HepG2 (cell line): ENCODE measurements at regions not wholly inside any gene's neighbourhood (a gene's known extent, or its start where the extent isn't known, plus 50 kb on each side); places are given as distances from the start of the nearest gene placed in this dataset.
A peak's percentile ranks its signal among the peaks of the same experiment; 100 is the strongest.
"Not testable (repeated sequence)": the region's sequence is repeated elsewhere in the genome, so short reads cannot be mapped to it uniquely, and the experiment has no call there.

Source experiments
- ATAC-seq: fragments of 200-7000 bp; cut with Tn5 transposase; 3 replicates; pipeline ENCODE4 v1.9.1; 2020; ENCODE audit warnings: mild to moderate bottlenecking, moderate library complexity
- BruUV-seq: library from RNA; stranded (reverse); fragments of 400-500 nt; replicated peaks from 2 replicates; lab custom pipeline; 2021; lab: Mats Ljungman, UMichigan
- CTCF ChIA-PET: fragments of 300-600 bp; formaldehyde crosslinking; extraction: SDS; loops from one replicate; lab custom pipeline; 2021; ENCODE audit warnings: low total read pairs, inconsistent platforms, low intra/inter-chr PET ratio; lab: Yijun Ruan, JAX
- POLR2A ChIA-PET: fragments of 350-600 bp; sonication (Branson Sonifier 250); formaldehyde crosslinking; loops from one replicate; lab custom pipeline; 2020; ENCODE audit warnings: antibody characterized with exemption, inconsistent platforms; lab: Yijun Ruan, JAX
- DNase-seq: peaks from one replicate; pipeline ENCODE4 v3.0.0-alpha.2; 2015; ENCODE audit warnings: low spot score
- FAIRE-seq: peaks from 3 replicates; lab custom pipeline; 2011; peaks lifted over from hg19 to GRCh38; lab: Jason Lieb, UNC
- H2AFZ ChIP-seq: one replicate; pipeline ENCODE4 v1.6.1; 2011; ENCODE audit warnings: low read length, inconsistent platforms
- H3K27ac ChIP-seq: fragments of 300-600 bp; 3 replicates; pipeline ENCODE4 v1.8.0; 2011; ENCODE audit warnings: mixed run types, mild to moderate bottlenecking, mixed read lengths, low read length, inconsistent platforms; ENCODE audit not compliant: insufficient read depth; ENCODE audit errors: extremely low read length
- H3K27me3 ChIP-seq, 2 experiments: fragments of 200-600 bp in 1 of 2; 2 replicates in 1 of 2; 3 replicates in 1 of 2; pipeline versions ENCODE4 v1.6.0 to v1.8.0; 2011; ENCODE audit warnings: low read length in 2 of 2, mild to moderate bottlenecking in 2 of 2, moderate library complexity in 2 of 2, inconsistent platforms in 1 of 2; ENCODE audit not compliant: insufficient read depth in 2 of 2, control insufficient read depth in 1 of 2
- H3K36me3 ChIP-seq, 2 experiments: fragments of 200-600 bp in 1 of 2; replicated peaks in 1 of 2; 2 replicates in 1 of 2; 3 replicates in 1 of 2; pipeline versions ENCODE4 v1.5.1 to v1.8.0; 2011; ENCODE audit warnings: low read length in 2 of 2, inconsistent platforms in 1 of 2; ENCODE audit not compliant: insufficient read depth in 2 of 2, control insufficient read depth in 1 of 2
- H3K4me1 ChIP-seq: 2 replicates; pipeline ENCODE4 v1.5.1; 2012; ENCODE audit warnings: low read length, inconsistent platforms; ENCODE audit not compliant: insufficient read depth
- H3K4me2 ChIP-seq: 2 replicates; pipeline ENCODE4 v1.6.0; 2011; ENCODE audit warnings: low read depth, low read length, inconsistent platforms
- H3K4me3 ChIP-seq, 3 experiments: fragments of 200-600 bp in 1 of 3; sonication (generic), shearing (Covaris generic) in 1 of 3; replicated peaks in 1 of 3; 2 replicates each; pipeline ENCODE4 v1.5.1; 2011 to 2016; ENCODE audit warnings: low read length in 3 of 3, inconsistent platforms in 2 of 3, low read depth in 2 of 3, mild to moderate bottlenecking in 2 of 3, control low read depth in 1 of 3, mixed read lengths in 1 of 3; ENCODE audit not compliant: insufficient read depth in 1 of 3
- H3K79me2 ChIP-seq: one replicate; pipeline ENCODE4 v1.6.1; 2011; ENCODE audit warnings: low read length, inconsistent platforms; ENCODE audit not compliant: insufficient read depth
- H3K9ac ChIP-seq: 2 replicates; pipeline ENCODE4 v1.6.0; 2011; ENCODE audit warnings: mild to moderate bottlenecking, low read depth, low read length, inconsistent platforms; ENCODE audit not compliant: insufficient read depth
- H3K9me3 ChIP-seq: 2 replicates; pipeline ENCODE4 v1.5.1; 2012; ENCODE audit warnings: mild to moderate bottlenecking, low read length
- H4K20me1 ChIP-seq: 2 replicates; pipeline ENCODE4 v1.6.0; 2011; ENCODE audit warnings: inconsistent platforms, mild to moderate bottlenecking, low read length, moderate library complexity; ENCODE audit not compliant: insufficient read depth
- KAT2B ChIP-seq: fragments of 150-350 bp; IDR thresholded peaks from 2 replicates; pipeline ENCODE4 v1.6.1; 2014; ENCODE audit warnings: low read depth, low read length, borderline replicate concordance
- KDM5A ChIP-seq: fragments of 200-600 bp; sonication (generic); IDR thresholded peaks from 2 replicates; pipeline ENCODE4 v1.7.0; 2018; ENCODE audit warnings: antibody characterized with exemption, mild to moderate bottlenecking, low read length, borderline replicate concordance
- PRPF4 ChIP-seq: fragments of 200-400 bp; formaldehyde crosslinking; IDR thresholded peaks from 2 replicates; pipeline ENCODE4 v1.6.1; 2016; ENCODE audit warnings: low read length, low read depth; ENCODE audit not compliant: poor library complexity, severe bottlenecking
- PTBP1 ChIP-seq: fragments of 200-400 bp; formaldehyde crosslinking; IDR thresholded peaks from 2 replicates; pipeline ENCODE4 v1.6.1; 2018; ENCODE audit warnings: low read length, low read depth; ENCODE audit not compliant: poor library complexity, severe bottlenecking
- WGBS: methylation state at CpG from one replicate; pipeline ENCODE4 v1.1.6; 2017; ENCODE audit warnings: low lambda C conversion rate; 5-methylcytosine and 5-hydroxymethylcytosine counted together
- in situ Hi-C: cut with HindIII; loops from 2 replicates; pipeline ENCODE4 v1.10.0; 2017; ENCODE audit warnings: low pct_unique_long_range_greater_than_20kb; ENCODE audit not compliant: extremely low pct_ligation_motif_present
- intact Hi-C: fragments of 100-400 bp; cut with micrococcal nuclease; formaldehyde crosslinking; loops from one replicate; pipeline ENCODE4 v1.10.0; 2022; ENCODE audit not compliant: unreplicated experiment

GRCh38 chr21:10325546-10325945 lies 195.8 kb upstream of the TPTE start:
- BruUV-seq, H3K4me2 ChIP-seq, in situ Hi-C loops, H3K4me3 ChIP-seq, H3K27ac ChIP-seq, H3K9ac ChIP-seq, H3K79me2 ChIP-seq, H3K36me3 ChIP-seq, H2AFZ ChIP-seq, FAIRE-seq, intact Hi-C loops, POLR2A ChIA-PET, H4K20me1 ChIP-seq, H3K4me1 ChIP-seq, CTCF ChIA-PET, H3K27me3 ChIP-seq: not testable (repeated sequence)
- peaks cover 51% of the 10 kb centered on the region for H3K9me3 ChIP-seq
- 33% methylated on average over 5 of the region's 5 CpGs for WGBS
- DNase-seq, result peak; percentile 71
- TF ChIP-seq KDM5A (0 out of 2 replicates have a peak, but pooled peaks have one; percentile 33), PRPF4 (peak; percentile 46), PTBP1 (peak; percentile 83), KAT2B (0 out of 2 replicates have a peak, but pooled peaks have one; percentile 4)
- ATAC-seq, result peak; percentile 61; the same call in 2 of the 3 replicates

GRCh38 chr21:10326146-10326545 lies 195.2 kb upstream of the TPTE start:
- H3K79me2 ChIP-seq, H3K4me3 ChIP-seq, POLR2A ChIA-PET, H2AFZ ChIP-seq, H3K4me2 ChIP-seq, H4K20me1 ChIP-seq, H3K36me3 ChIP-seq, H3K9ac ChIP-seq, H3K4me1 ChIP-seq, DNase-seq, intact Hi-C loops, BruUV-seq, in situ Hi-C loops, FAIRE-seq, CTCF ChIA-PET, H3K27me3 ChIP-seq, H3K27ac ChIP-seq: not testable (repeated sequence)
- H3K9me3 ChIP-seq, result peaks cover 57% of the 10 kb centered on the region
- TF ChIP-seq KDM5A, result peak; percentile 6; the same call in 1 of the 2 replicates
- ATAC-seq, result peak; percentile 46; the same call in 2 of the 3 replicates
- WGBS, result 35% methylated on average over 2 of the region's 2 CpGs

GRCh38 chr21:10328646-10329045 lies 192.7 kb upstream of the TPTE start:
- intact Hi-C loops, DNase-seq, H3K4me3 ChIP-seq, H4K20me1 ChIP-seq, H3K36me3 ChIP-seq, H3K9ac ChIP-seq, FAIRE-seq, H2AFZ ChIP-seq, H3K4me2 ChIP-seq, ATAC-seq, H3K27ac ChIP-seq, in situ Hi-C loops, BruUV-seq, H3K4me1 ChIP-seq, H3K79me2 ChIP-seq, POLR2A ChIA-PET, CTCF ChIA-PET, H3K27me3 ChIP-seq: not testable (repeated sequence)
- 2% methylated on average over 6 of the region's 6 CpGs for WGBS
- H3K9me3 ChIP-seq, result peaks cover 78% of the 10 kb centered on the region
